Astrocyte of the cerebellum (primary cell): ENCODE measurements at regions not wholly inside any gene's neighbourhood (a gene's known extent, or its start where the extent isn't known, plus 50 kb on each side); places are given as distances from the start of the nearest gene placed in this dataset.

Experiments used
- DNase-seq: peaks from one replicate; pipeline ENCODE4 v3.0.0-alpha.2; 2011; ENCODE audit warnings: low read depth
- H3K4me3 ChIP-seq: 2 replicates; pipeline ENCODE4 v1.5.1; 2011; ENCODE audit warnings: mild to moderate bottlenecking, low read depth, low read length, moderate library complexity
- in situ Hi-C: cut with HindIII; loops from 2 replicates; pipeline ENCODE4 v1.10.0; 2017; ENCODE audit warnings: low sequenced_read_pairs
- TF ChIP-seq, protein P1 (sequence below): IDR thresholded peaks from 2 replicates; pipeline ENCODE4 v1.5.1; 2012; ENCODE audit warnings: low read length, low read depth, moderate library complexity, mild to moderate bottlenecking; ENCODE audit errors: missing control alignments

DNA sequence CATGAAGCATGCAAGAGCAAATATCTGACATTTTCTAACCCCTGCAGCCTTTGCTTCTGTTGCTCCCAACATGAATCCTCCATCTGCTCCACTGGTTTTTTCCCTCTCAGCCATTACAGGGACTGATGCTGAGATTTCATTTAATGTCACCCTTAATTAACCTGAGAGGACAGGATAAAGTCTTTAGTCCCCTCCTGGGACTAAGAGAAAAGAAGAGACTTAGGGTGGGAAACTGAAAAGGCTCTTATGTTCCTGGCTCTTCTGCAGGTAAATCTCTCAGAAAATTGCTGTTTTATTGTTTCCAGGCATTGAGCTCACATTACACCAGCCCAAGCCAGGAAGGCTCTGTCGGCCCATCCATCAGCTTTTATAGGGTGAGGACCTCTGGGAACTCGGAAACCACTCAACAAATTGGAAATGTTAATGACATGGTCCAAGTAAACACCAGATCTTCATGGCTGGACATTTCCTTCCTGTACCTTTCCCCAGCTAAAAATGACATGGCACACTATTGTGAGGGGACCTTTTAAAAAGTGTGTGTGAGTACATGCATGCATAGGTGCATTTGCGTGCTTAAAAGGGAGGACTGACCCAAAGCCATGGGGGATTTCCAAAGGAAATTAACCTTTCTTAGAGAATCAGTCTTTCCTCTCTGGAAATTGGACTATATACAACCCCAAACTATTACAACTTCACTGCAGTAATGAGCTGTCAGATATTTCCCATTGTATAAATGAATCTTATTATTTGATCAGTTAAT, 408.1 kb upstream of the TMTC1 start:
- no peak overlapping the region for H3K4me3 ChIP-seq
- in situ Hi-C loops: no loop called here
- DNase-seq: no peak
- TF ChIP-seq, protein P1, sequence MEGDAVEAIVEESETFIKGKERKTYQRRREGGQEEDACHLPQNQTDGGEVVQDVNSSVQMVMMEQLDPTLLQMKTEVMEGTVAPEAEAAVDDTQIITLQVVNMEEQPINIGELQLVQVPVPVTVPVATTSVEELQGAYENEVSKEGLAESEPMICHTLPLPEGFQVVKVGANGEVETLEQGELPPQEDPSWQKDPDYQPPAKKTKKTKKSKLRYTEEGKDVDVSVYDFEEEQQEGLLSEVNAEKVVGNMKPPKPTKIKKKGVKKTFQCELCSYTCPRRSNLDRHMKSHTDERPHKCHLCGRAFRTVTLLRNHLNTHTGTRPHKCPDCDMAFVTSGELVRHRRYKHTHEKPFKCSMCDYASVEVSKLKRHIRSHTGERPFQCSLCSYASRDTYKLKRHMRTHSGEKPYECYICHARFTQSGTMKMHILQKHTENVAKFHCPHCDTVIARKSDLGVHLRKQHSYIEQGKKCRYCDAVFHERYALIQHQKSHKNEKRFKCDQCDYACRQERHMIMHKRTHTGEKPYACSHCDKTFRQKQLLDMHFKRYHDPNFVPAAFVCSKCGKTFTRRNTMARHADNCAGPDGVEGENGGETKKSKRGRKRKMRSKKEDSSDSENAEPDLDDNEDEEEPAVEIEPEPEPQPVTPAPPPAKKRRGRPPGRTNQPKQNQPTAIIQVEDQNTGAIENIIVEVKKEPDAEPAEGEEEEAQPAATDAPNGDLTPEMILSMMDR: no peak

- DNase-seq: no peak
- TF ChIP-seq, protein P1: no peak
- in situ Hi-C loops: no loop called here
- H3K4me3 ChIP-seq: no peak overlapping the region
Measured at GRCh38 chr12:30188602-30189326, 405.0 kb upstream of the TMTC1 start.

- no peak overlapping the region for H3K4me3 ChIP-seq
- TF ChIP-seq, protein P1: no peak
- in situ Hi-C loops: no loop called here
- no peak for DNase-seq
Measured at GRCh38 chr12:30187426-30187825, 403.7 kb upstream of the TMTC1 start.

- TF ChIP-seq, protein P1: no peak
Measured at GRCh38 chr12:30181334-30181733, 397.6 kb upstream of the TMTC1 start.

DNA sequence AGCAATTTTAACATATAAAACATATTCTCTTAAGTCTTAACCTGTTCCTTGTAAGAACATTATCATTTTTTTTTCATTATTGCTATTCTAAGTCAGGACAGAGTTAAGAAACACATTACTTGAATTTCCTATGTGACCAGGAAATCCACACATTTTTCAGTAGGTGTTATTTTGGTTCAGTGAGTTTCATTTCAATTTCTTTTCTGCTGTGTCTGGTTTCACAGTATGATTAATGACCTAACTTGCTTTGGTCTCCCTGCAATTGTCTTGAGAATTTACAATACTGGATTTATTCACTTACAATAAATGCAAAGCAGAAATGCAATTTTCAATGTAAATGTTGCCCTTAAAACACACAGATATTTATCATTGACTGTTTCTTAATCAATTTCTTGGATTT, 396.9 kb upstream of the TMTC1 start:
- DNase-seq: no peak
- TF ChIP-seq, protein P1: no peak
- no peak overlapping the region for H3K4me3 ChIP-seq
- in situ Hi-C loops: no loop called here

More at GRCh38 chr12:30181334-30181733, 397.6 kb upstream of the TMTC1 start:
- no peak overlapping the region for H3K4me3 ChIP-seq
- in situ Hi-C loops: no loop called here
- DNase-seq: no peak

DNA sequence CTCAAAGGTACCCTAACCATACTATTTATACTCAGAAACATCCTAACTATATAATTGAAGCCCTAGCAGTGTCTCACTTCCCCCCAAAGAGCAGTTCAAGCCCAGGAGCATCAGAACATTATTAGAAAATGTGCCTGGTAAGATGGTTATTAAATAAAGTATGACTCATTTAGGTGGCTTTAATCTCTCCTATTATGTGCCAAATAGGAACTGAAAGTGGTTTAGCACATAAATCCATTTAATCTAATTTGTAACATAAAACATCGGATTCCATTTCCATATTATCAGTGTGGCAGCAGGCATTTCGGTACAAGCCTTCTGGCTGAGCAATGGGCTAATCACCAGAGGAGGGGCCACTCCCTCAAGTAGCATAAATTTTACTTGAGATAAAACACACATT, 395.2 kb upstream of the TMTC1 start:
- no peak overlapping the region for H3K4me3 ChIP-seq
- no peak for DNase-seq
- TF ChIP-seq, protein P1: no peak
- in situ Hi-C loops: no loop called here
